A549 (cell line): ENCODE measurements at regions not wholly inside any gene's neighbourhood (a gene's known extent, or its start where the extent isn't known, plus 50 kb on each side); places are given as distances from the start of the nearest gene placed in this dataset.
A peak's percentile ranks its signal among the peaks of the same experiment; 100 is the strongest.

ENCODE experiments used
- ATAC-seq, 2 experiments: fragments of 200-7000 bp in 1 of 2; fragments of >200 bp in 1 of 2; cut with Nextera tagmentation in 1 of 2; cut with Tn5 transposase in 1 of 2; 3 replicates each; pipeline versions ENCODE4 v1.8.0 to v1.9.1; 2018 to 2020; ENCODE audit warnings: mild to moderate bottlenecking in 1 of 2, moderate library complexity in 1 of 2
- CTCF ChIA-PET: fragments of 300-600 bp; sonication (Branson Sonifier 250); formaldehyde crosslinking; extraction: SDS; loops from one replicate; lab custom pipeline; 2021; ENCODE audit warnings: antibody characterized with exemption, inconsistent platforms; lab: Yijun Ruan, JAX
- POLR2A ChIA-PET: fragments of 350-600 bp; formaldehyde crosslinking; extraction: SDS; loops from one replicate; lab custom pipeline; 2021; ENCODE audit warnings: antibody characterized with exemption, inconsistent platforms; lab: Yijun Ruan, JAX
- DNase-seq, 2 experiments: peaks; one replicate each; pipeline versions ENCODE4 v3.0.0 to v3.0.0-alpha.2; 2011 to 2016; ENCODE audit warnings: low read depth in 1 of 2, low spot score in 1 of 2
- FAIRE-seq: peaks from 2 replicates; lab custom pipeline; 2011; peaks lifted over from hg19 to GRCh38; lab: Jason Lieb, UNC
- H3K27ac ChIP-seq, 2 experiments: fragments of >200 bp; sonication (Bioruptor Twin); formaldehyde crosslinking; 3 replicates each; pipeline ENCODE4 v1.5.1; 2016 to 2017
- H3K4me1 ChIP-seq: fragments of >200 bp; sonication (Bioruptor Twin); formaldehyde crosslinking; 3 replicates; pipeline ENCODE4 v1.6.1; 2016
- H3K4me2 ChIP-seq: fragments of >200 bp; sonication (Bioruptor Twin); formaldehyde crosslinking; 3 replicates; pipeline ENCODE4 v1.6.1; 2016
- H3K4me3 ChIP-seq: fragments of >200 bp; sonication (Bioruptor Twin); formaldehyde crosslinking; 3 replicates; pipeline ENCODE4 v1.5.1; 2016
- H3K9me3 ChIP-seq: fragments of >200 bp; sonication (Bioruptor Twin); formaldehyde crosslinking; 3 replicates; pipeline ENCODE4 v1.6.1; 2016
- CHD2 ChIP-seq: fragments of 150-350 bp; IDR thresholded peaks from 2 replicates; pipeline ENCODE4 v1.6.1; 2014; ENCODE audit warnings: low read length; ENCODE audit not compliant: partially characterized antibody
- CTCF ChIP-seq: fragments of >200 bp; sonication (Bioruptor Twin); formaldehyde crosslinking; IDR thresholded peaks from 3 replicates; pipeline ENCODE4 v1.5.1; 2016
- EHF ChIP-seq: fragments of 250-450 bp; sonication (Bioruptor Pico); IDR thresholded peaks from 2 replicates; pipeline ENCODE4 v1.5.0; 2020; ENCODE audit warnings: mild to moderate bottlenecking
- EP300 ChIP-seq, 2 experiments: fragments of >200 bp; sonication (Bioruptor Twin); formaldehyde crosslinking; IDR thresholded peaks; 2 replicates in 1 of 2; 3 replicates in 1 of 2; pipeline ENCODE4 v1.6.1; 2016 to 2017
- ESRRA ChIP-seq: fragments of 150-350 bp; IDR thresholded peaks from 2 replicates; pipeline ENCODE4 v1.6.1; 2014; ENCODE audit warnings: mild to moderate bottlenecking, low read length, borderline replicate concordance
- FOSB ChIP-seq: fragments of 250-450 bp; sonication (Bioruptor Pico); IDR thresholded peaks from 2 replicates; pipeline ENCODE4 v1.5.0; 2020; ENCODE audit warnings: mild to moderate bottlenecking, moderate library complexity
- HEYL ChIP-seq: fragments of 250-450 bp; sonication (Bioruptor Pico); IDR thresholded peaks from 2 replicates; pipeline ENCODE4 v1.8.0; 2021; ENCODE audit warnings: mild to moderate bottlenecking, moderate library complexity
- JUN ChIP-seq, 2 experiments: fragments of >200 bp; sonication (Bioruptor Twin); formaldehyde crosslinking; IDR thresholded peaks; 2 replicates in 1 of 2; 3 replicates in 1 of 2; pipeline ENCODE4 v1.6.1; 2016 to 2017
- JUNB ChIP-seq: fragments of >200 bp; sonication (Bioruptor Twin); formaldehyde crosslinking; IDR thresholded peaks from 2 replicates; pipeline ENCODE4 v1.6.1; 2016
- KDM5A ChIP-seq: fragments of 200-600 bp; sonication (generic); IDR thresholded peaks from 2 replicates; pipeline ENCODE4 v1.6.1; 2016; ENCODE audit warnings: antibody characterized with exemption, mild to moderate bottlenecking
- MAFK ChIP-seq: fragments of 450-650 bp; IDR thresholded peaks from 2 replicates; pipeline ENCODE4 v1.6.1; 2014; ENCODE audit not compliant: partially characterized antibody
- MAX ChIP-seq: IDR thresholded peaks from 2 replicates; pipeline ENCODE4 v1.6.1; 2012
- NFE2L2 ChIP-seq: fragments of 150-350 bp; conservative IDR thresholded peaks from 2 replicates; pipeline ENCODE4 v1.6.1; 2014; ENCODE audit warnings: low read length
- NPAS2 ChIP-seq: fragments of 250-450 bp; sonication (Bioruptor Pico); IDR thresholded peaks from 2 replicates; pipeline ENCODE4 v1.8.0; 2022; ENCODE audit warnings: mild to moderate bottlenecking, moderate library complexity, borderline replicate concordance
- PHF8 ChIP-seq: fragments of 200-600 bp; sonication (generic); IDR thresholded peaks from 2 replicates; pipeline ENCODE4 v1.6.1; 2016; ENCODE audit warnings: low read depth, mild to moderate bottlenecking, antibody characterized with exemption, moderate library complexity, borderline replicate concordance
- POLR2A ChIP-seq: IDR thresholded peaks from 2 replicates; pipeline ENCODE4 v1.6.1; 2012; ENCODE audit warnings: mild to moderate bottlenecking, low read length
- RCOR1 ChIP-seq: fragments of 150-350 bp; IDR thresholded peaks from 2 replicates; pipeline ENCODE4 v1.6.1; 2014; ENCODE audit warnings: antibody characterized with exemption, low read length, low read depth
- RNF2 ChIP-seq: fragments of 200-600 bp; sonication (generic); IDR thresholded peaks from 2 replicates; pipeline ENCODE4 v1.6.1; 2016; ENCODE audit warnings: low read depth, mild to moderate bottlenecking, antibody characterized with exemption, moderate library complexity, borderline replicate concordance
- SREBF2 ChIP-seq: fragments of 450-650 bp; IDR thresholded peaks from 2 replicates; pipeline ENCODE4 v1.6.1; 2014; ENCODE audit warnings: mild to moderate bottlenecking, moderate library complexity
- TFCP2L1 ChIP-seq: fragments of 250-450 bp; sonication (Bioruptor Pico); IDR thresholded peaks from 2 replicates; pipeline ENCODE4 v1.5.0; 2021; ENCODE audit warnings: mild to moderate bottlenecking
- TP53 ChIP-seq: fragments of 250-450 bp; sonication (Bioruptor Pico); IDR thresholded peaks from 2 replicates; pipeline ENCODE4 v1.5.0; 2021; ENCODE audit warnings: mild to moderate bottlenecking, moderate library complexity
- ZFP36 ChIP-seq: fragments of 450-650 bp; IDR thresholded peaks from 2 replicates; pipeline ENCODE4 v1.6.1; 2014; ENCODE audit warnings: borderline replicate concordance; ENCODE audit not compliant: partially characterized antibody
- WGBS: methylation state at CpG from one replicate; pipeline ENCODE4 v1.1.6; 2017; ENCODE audit errors: missing lambda C conversion rate; 5-methylcytosine and 5-hydroxymethylcytosine counted together
- TF ChIP-seq, protein P1 (sequence below): fragments of 150-350 bp; IDR thresholded peaks from 2 replicates; pipeline ENCODE4 v1.6.1; 2014; ENCODE audit warnings: low read depth, mild to moderate bottlenecking, low read length
- TF ChIP-seq, protein P2 (sequence below): IDR thresholded peaks from 2 replicates; pipeline ENCODE4 v1.6.1; 2012; ENCODE audit warnings: low read depth, borderline replicate concordance

GRCh38 chr5:54736003-54736797 lies 218.6 kb downstream of the SNX18 start:
- FAIRE-seq (no peak), DNase-seq (no peak), ATAC-seq (no peak)
- Histone ChIP-seq H3K9me3 (no peaks in the 10 kb centered on the region), H3K4me2 (no peak overlapping the region), H3K27ac (no peak overlapping the region), H3K4me3 (no peak overlapping the region), H3K4me1 (no peaks in the 10 kb centered on the region)
- 39% methylated on average over 7 of the region's 7 CpGs for WGBS
- CTCF ChIA-PET = no interaction called here
- POLR2A ChIA-PET = no interaction called here
- TF ChIP-seq TP53 (CRISPR knock-in tag) (no peak), NFE2L2 (no peak), EP300 (IDR thresholded peaks at IDR 0.05) (no peak)
- TF ChIP-seq, protein P1, sequence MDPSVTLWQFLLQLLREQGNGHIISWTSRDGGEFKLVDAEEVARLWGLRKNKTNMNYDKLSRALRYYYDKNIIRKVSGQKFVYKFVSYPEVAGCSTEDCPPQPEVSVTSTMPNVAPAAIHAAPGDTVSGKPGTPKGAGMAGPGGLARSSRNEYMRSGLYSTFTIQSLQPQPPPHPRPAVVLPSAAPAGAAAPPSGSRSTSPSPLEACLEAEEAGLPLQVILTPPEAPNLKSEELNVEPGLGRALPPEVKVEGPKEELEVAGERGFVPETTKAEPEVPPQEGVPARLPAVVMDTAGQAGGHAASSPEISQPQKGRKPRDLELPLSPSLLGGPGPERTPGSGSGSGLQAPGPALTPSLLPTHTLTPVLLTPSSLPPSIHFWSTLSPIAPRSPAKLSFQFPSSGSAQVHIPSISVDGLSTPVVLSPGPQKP = no peak

- CTCF ChIA-PET = interaction anchor here (0.6 to 1.5 kb wide), 4 partner anchors 10 to 216 kb away, joined by 3 to 4 read pairs (median 4); partner anchors contain the start of gene SNX18
- no peak overlapping the region for H3K27ac ChIP-seq
- TF ChIP-seq EHF (CRISPR knock-in tag) (no peak), TFCP2L1 (CRISPR knock-in tag) (no peak), EP300 (IDR thresholded peaks at IDR 0.05) (no peak)
- FAIRE-seq (no peak), DNase-seq (no peak), ATAC-seq (no peak)
- WGBS = 44% methylated on average over 2 of the region's 2 CpGs
- H3K4me3 ChIP-seq = no peak overlapping the region
- H3K9me3 ChIP-seq = no peaks in the 10 kb centered on the region
- H3K4me2 ChIP-seq = no peak overlapping the region
- POLR2A ChIA-PET = no interaction called here
- no peaks in the 10 kb centered on the region for H3K4me1 ChIP-seq
Observed at GRCh38 chr5:54733101-54733500, 215.5 kb downstream of the SNX18 start.

GRCh38 chr5:54732108-54732507 lies 214.5 kb downstream of the SNX18 start:
- peak; percentile 56 for FAIRE-seq

DNA sequence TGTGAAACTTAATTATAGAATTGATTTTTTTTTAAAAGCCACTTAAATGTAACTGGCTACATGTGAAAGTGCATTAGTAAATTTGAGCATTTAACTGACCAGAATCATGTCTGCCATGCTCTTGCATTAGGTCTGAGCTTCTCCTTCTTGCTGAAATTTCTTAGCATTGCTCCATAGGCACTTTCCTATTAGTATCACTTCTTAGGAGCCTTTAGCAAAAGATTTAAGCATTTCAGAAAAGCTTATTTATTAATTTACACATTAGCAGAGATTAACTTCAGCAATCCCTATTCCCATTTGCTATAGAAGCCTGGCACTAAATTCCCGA lies 211.0 kb downstream of the SNX18 start:
- H3K4me2 ChIP-seq = no peak overlapping the region
- ATAC-seq (no peak), DNase-seq (no peak), FAIRE-seq (no peak)
- ChIA-PET POLR2A (no interaction called here), CTCF (no interaction called here)
- TF ChIP-seq PHF8 = no peak
- TF ChIP-seq POLR2A = no peak
- no peak for TF ChIP-seq SREBF2
- TF ChIP-seq, protein P2, sequence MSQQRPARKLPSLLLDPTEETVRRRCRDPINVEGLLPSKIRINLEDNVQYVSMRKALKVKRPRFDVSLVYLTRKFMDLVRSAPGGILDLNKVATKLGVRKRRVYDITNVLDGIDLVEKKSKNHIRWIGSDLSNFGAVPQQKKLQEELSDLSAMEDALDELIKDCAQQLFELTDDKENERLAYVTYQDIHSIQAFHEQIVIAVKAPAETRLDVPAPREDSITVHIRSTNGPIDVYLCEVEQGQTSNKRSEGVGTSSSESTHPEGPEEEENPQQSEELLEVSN = no peak
- TF ChIP-seq RCOR1 = no peak
- no peak for TF ChIP-seq HEYL (CRISPR knock-in tag)
- no peak for TF ChIP-seq EHF (CRISPR knock-in tag)
- TF ChIP-seq CTCF = no peak
- TF ChIP-seq NFE2L2 = no peak
- no peak for TF ChIP-seq TP53 (CRISPR knock-in tag)
- no peak for TF ChIP-seq JUN (IDR thresholded peaks at IDR 0.05)
- no peak for TF ChIP-seq JUNB
- TF ChIP-seq MAX = no peak
- no peak for TF ChIP-seq RNF2
- TF ChIP-seq CHD2 = no peak
- TF ChIP-seq ESRRA = no peak
- no peak for TF ChIP-seq MAFK
- no peak for TF ChIP-seq KDM5A
- TF ChIP-seq ZFP36 = no peak
- no peaks in the 10 kb centered on the region for H3K9me3 ChIP-seq
- no peak overlapping the region for H3K4me3 ChIP-seq
- WGBS = 22% methylated on average over 1 of the region's 1 CpG
- H3K27ac ChIP-seq = no peak overlapping the region
- H3K4me1 ChIP-seq = no peaks in the 10 kb centered on the region

More at GRCh38 chr5:54732108-54732507, 214.5 kb downstream of the SNX18 start:
- ATAC-seq (no peak), DNase-seq (no peak)
- Histone ChIP-seq H3K4me3 (no peak overlapping the region), H3K4me2 (no peak overlapping the region), H3K4me1 (no peaks in the 10 kb centered on the region), H3K9me3 (no peaks in the 10 kb centered on the region), H3K27ac (no peak overlapping the region)
- TF ChIP-seq FOSB = no peak
- TF ChIP-seq NPAS2 (CRISPR knock-in tag) = no peak
- WGBS = 9% methylated on average over 1 of the region's 1 CpG
- ChIA-PET POLR2A (no interaction called here), CTCF (interaction anchor here (0.7 kb wide), 1 partner anchor 78 kb away, joined by 3 read pairs; no protein-coding TSS in a partner anchor)
